Neural cell (in vitro differentiated cells): ENCODE measurements at regions not wholly inside any gene's neighbourhood (a gene's known extent, or its start where the extent isn't known, plus 50 kb on each side); places are given as distances from the start of the nearest gene placed in this dataset.

ENCODE experiments used
- H2AFZ ChIP-seq: fragments of 200-600, 300-800 bp; sonication (generic), shearing (Covaris generic); 2 replicates; pipeline ENCODE4 v1.6.0; 2014; ENCODE audit warnings: low read depth, mild to moderate bottlenecking, antibody characterized with exemption, low read length, moderate library complexity
- H3F3A ChIP-seq: fragments of 200-600 bp; shearing (Covaris generic); 2 replicates; pipeline ENCODE4 v1.6.1; 2016; ENCODE audit warnings: mild to moderate bottlenecking, moderate library complexity, mixed read lengths, antibody characterized with exemption, low read length; ENCODE audit not compliant: insufficient read depth, poor library complexity, severe bottlenecking
- H3K27ac ChIP-seq: fragments of 200-600, 300-800 bp; sonication (generic), shearing (Covaris generic); 2 replicates; pipeline ENCODE4 v1.5.1; 2014; ENCODE audit warnings: mild to moderate bottlenecking, low read length, moderate library complexity
- H3K27me3 ChIP-seq: fragments of 300-800, 200-600 bp; sonication (generic), shearing (Covaris generic); 2 replicates; pipeline ENCODE4 v1.6.0; 2014; ENCODE audit warnings: mild to moderate bottlenecking, low read depth, low read length, moderate library complexity; ENCODE audit not compliant: insufficient read depth
- H3K36me3 ChIP-seq: fragments of 300-800, 200-600 bp; sonication (generic), shearing (Covaris generic); 2 replicates; pipeline ENCODE4 v1.5.1; 2014; ENCODE audit warnings: mild to moderate bottlenecking, antibody characterized with exemption, low read length, moderate library complexity; ENCODE audit not compliant: insufficient read depth
- H3K4me2 ChIP-seq: fragments of 300-800, 200-600 bp; sonication (generic), shearing (Covaris generic); 2 replicates; pipeline ENCODE4 v1.6.0; 2014; ENCODE audit warnings: mild to moderate bottlenecking, low read length
- H3K4me3 ChIP-seq: fragments of 300-800, 200-600 bp; sonication (generic), shearing (Covaris generic); 2 replicates; pipeline ENCODE4 v1.5.1; 2014; ENCODE audit warnings: mild to moderate bottlenecking, low read length, moderate library complexity
- H3K79me2 ChIP-seq: fragments of 200-600 bp; shearing (Covaris generic); replicated peaks from 2 replicates; pipeline ENCODE4 v1.6.0; 2014; ENCODE audit warnings: mild to moderate bottlenecking, low read length, moderate library complexity; ENCODE audit not compliant: insufficient read depth
- H3K9ac ChIP-seq: fragments of 300-800, 200-600 bp; sonication (generic), shearing (Covaris generic); 2 replicates; pipeline ENCODE4 v1.6.1; 2016; ENCODE audit warnings: mild to moderate bottlenecking, low read length, mixed read lengths
- H3K9me2 ChIP-seq: fragments of 200-600 bp; shearing (Covaris generic); 2 replicates; pipeline ENCODE4 v1.6.1; 2016; ENCODE audit warnings: mild to moderate bottlenecking, low read length, mixed read lengths; ENCODE audit not compliant: insufficient read depth
- H3K9me3 ChIP-seq: fragments of 200-600, 300-800 bp; sonication (generic), shearing (Covaris generic); 2 replicates; pipeline ENCODE4 v1.6.1; 2016; ENCODE audit warnings: mild to moderate bottlenecking, mixed run types, low read length, moderate library complexity, mixed read lengths
- H4K20me1 ChIP-seq: fragments of 200-600 bp; shearing (Covaris generic); 2 replicates; pipeline ENCODE4 v1.6.1; 2016; ENCODE audit warnings: mild to moderate bottlenecking, mixed run types; ENCODE audit not compliant: insufficient read depth
- EP300 ChIP-seq: fragments of 450-650 bp; conservative IDR thresholded peaks from 2 replicates; pipeline ENCODE4 v1.6.1; 2014; ENCODE audit warnings: antibody characterized with exemption, mild to moderate bottlenecking, moderate library complexity; ENCODE audit not compliant: poor library complexity, severe bottlenecking
- POLR2AphosphoS5 ChIP-seq: IDR thresholded peaks from 2 replicates; pipeline ENCODE4 v1.6.1; 2012
- REST ChIP-seq: IDR thresholded peaks from 2 replicates; pipeline ENCODE4 v1.6.1; 2012; ENCODE audit warnings: borderline replicate concordance
- SMC3 ChIP-seq: fragments of 450-650 bp; conservative IDR thresholded peaks from 2 replicates; pipeline ENCODE4 v1.6.1; 2014; ENCODE audit warnings: antibody characterized with exemption, mild to moderate bottlenecking, moderate library complexity; ENCODE audit not compliant: poor library complexity
- TF ChIP-seq, protein P1 (sequence below): fragments of 450-650 bp; IDR thresholded peaks from 2 replicates; pipeline ENCODE4 v1.5.1; 2014; ENCODE audit warnings: antibody characterized with exemption, mild to moderate bottlenecking, moderate library complexity; ENCODE audit not compliant: poor library complexity, severe bottlenecking

DNA sequence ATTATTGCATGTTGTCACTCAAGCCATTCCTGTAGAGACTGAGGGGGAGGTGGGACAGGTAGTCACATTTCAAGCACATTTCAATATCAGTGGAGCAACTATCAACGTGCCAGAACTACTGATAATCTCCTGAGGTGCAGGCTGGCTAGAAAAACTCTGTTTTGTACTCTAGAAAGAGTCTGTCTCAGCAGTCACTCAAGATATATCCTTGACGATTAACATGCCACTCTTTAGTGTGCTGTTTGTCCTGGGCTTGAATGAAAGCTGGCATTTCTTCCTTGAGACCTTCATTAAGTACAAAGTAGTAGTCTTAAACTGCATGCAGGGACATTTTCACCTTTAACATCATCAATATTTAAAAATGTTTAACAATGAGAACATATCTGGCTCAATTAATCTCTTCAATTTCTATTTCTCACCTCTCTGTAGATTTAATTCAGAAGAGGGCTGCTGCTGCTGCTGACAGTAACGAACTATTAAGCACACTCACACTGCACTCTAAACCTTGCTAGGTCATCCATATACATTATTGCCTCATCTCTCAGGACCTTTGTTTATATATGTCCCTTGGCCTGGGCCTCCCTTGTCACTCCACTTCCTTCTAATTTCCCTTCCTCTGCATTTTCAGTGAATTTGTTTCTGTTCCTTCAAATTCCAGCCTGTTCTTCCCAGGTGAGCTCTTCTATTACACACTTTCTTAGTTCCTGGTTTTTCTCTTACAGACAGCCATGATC lies 412.0 kb downstream of the HAPSTR1 start:
- H3K9me3 ChIP-seq, result no peaks in the 10 kb centered on the region
- no peaks in the 10 kb centered on the region for H3F3A ChIP-seq
- no peak overlapping the region for H3K9ac ChIP-seq
- no peaks in the 10 kb centered on the region for H3K27me3 ChIP-seq
- H3K36me3 ChIP-seq, result no peaks in the 10 kb centered on the region
- H2AFZ ChIP-seq, result no peak overlapping the region
- H3K79me2 ChIP-seq, result no peaks in the 10 kb centered on the region
- TF ChIP-seq POLR2AphosphoS5, result peak; percentile 66
- no peak for TF ChIP-seq SMC3
- TF ChIP-seq EP300, result peak; percentile 92
- TF ChIP-seq, protein P1, sequence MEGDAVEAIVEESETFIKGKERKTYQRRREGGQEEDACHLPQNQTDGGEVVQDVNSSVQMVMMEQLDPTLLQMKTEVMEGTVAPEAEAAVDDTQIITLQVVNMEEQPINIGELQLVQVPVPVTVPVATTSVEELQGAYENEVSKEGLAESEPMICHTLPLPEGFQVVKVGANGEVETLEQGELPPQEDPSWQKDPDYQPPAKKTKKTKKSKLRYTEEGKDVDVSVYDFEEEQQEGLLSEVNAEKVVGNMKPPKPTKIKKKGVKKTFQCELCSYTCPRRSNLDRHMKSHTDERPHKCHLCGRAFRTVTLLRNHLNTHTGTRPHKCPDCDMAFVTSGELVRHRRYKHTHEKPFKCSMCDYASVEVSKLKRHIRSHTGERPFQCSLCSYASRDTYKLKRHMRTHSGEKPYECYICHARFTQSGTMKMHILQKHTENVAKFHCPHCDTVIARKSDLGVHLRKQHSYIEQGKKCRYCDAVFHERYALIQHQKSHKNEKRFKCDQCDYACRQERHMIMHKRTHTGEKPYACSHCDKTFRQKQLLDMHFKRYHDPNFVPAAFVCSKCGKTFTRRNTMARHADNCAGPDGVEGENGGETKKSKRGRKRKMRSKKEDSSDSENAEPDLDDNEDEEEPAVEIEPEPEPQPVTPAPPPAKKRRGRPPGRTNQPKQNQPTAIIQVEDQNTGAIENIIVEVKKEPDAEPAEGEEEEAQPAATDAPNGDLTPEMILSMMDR, result no peak
- no peak for TF ChIP-seq REST
- H3K4me3 ChIP-seq, result peak overlapping the region; percentile 8
- no peak overlapping the region for H3K4me2 ChIP-seq
- no peaks in the 10 kb centered on the region for H3K9me2 ChIP-seq
- H3K27ac ChIP-seq, result no peak overlapping the region
- H4K20me1 ChIP-seq, result no peaks in the 10 kb centered on the region

DNA sequence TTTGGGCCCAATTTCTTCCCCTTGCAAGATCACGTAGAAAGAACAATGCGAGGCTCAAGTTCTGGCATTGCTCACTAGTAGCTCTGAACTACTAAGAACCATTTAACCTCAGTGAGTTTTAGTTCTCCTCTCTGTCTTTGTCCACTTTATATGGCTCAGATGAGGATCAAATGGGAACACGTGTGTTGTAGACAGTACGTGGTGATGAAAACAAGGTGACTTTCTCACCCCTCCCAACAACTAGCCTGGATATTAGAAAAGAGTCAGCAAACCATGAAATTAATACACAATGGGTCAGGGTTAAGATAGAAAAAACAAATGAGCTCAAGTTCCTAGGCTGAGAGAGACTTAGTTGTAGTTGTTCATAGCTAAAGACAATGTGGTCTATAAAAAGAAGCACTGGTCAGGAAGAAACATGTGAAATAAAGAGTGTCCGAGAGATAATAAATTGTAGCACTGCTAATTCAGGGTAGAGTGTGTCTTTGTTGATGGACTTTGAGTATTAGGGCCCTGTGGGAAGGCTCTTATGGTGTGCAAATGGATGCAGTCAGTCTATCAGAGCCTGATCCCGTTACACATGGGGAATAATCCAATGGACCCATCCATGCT lies 417.0 kb downstream of the HAPSTR1 start:
- no peak overlapping the region for H3K4me3 ChIP-seq
- no peak overlapping the region for H3K4me2 ChIP-seq
- no peaks in the 10 kb centered on the region for H3K36me3 ChIP-seq
- no peaks in the 10 kb centered on the region for H4K20me1 ChIP-seq
- H3K9me3 ChIP-seq, result no peaks in the 10 kb centered on the region
- no peak overlapping the region for H2AFZ ChIP-seq
- H3F3A ChIP-seq, result no peaks in the 10 kb centered on the region
- no peaks in the 10 kb centered on the region for H3K79me2 ChIP-seq
- no peak for TF ChIP-seq POLR2AphosphoS5
- TF ChIP-seq, protein P1, result no peak
- no peak overlapping the region for H3K9ac ChIP-seq
- no peaks in the 10 kb centered on the region for H3K27me3 ChIP-seq
- H3K27ac ChIP-seq, result no peak overlapping the region
- H3K9me2 ChIP-seq, result no peaks in the 10 kb centered on the region
